GM10847 (cell line): ENCODE measurements at regions not wholly inside any gene's neighbourhood (a gene's known extent, or its start where the extent isn't known, plus 50 kb on each side); places are given as distances from the start of the nearest gene placed in this dataset.

ENCODE experiments used
- POLR2A ChIP-seq: IDR thresholded peaks from 2 replicates; pipeline ENCODE4 v1.6.1; 2011; ENCODE audit not compliant: insufficient read length; ENCODE audit errors: extremely low read depth

DNA sequence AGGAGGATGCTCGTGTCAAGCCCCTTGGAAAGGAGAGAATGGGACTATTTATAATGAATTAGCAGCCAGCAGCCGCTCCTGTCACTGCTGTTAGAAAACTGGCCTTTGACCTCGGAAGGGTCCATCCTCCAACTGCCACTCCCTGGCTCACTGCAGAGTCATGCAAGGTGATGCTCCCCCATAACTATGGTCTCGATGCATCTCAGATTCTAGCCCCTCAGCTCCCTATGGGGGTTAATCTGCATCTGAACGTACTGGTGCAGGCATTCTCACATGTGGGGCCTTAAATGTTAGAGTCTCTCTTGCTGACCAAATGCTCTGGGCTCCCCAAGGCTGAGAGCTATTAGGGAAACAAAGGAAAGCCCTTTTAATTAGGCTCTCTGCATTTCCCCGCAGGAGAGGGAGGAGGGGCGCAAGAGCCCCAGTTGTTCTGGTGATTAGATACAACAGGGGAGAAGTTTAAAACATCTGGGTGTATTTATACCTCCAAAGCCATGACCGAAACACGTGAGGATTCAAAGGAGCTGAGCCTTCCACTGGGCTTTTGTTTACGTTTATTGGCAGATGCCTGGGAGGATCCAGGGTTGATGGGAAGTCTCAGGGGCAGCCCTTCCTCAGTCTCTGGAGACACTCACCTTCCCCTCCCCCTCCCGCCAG lies 182.5 kb downstream of the OPA1 start:
- TF ChIP-seq POLR2A: no peak

DNA sequence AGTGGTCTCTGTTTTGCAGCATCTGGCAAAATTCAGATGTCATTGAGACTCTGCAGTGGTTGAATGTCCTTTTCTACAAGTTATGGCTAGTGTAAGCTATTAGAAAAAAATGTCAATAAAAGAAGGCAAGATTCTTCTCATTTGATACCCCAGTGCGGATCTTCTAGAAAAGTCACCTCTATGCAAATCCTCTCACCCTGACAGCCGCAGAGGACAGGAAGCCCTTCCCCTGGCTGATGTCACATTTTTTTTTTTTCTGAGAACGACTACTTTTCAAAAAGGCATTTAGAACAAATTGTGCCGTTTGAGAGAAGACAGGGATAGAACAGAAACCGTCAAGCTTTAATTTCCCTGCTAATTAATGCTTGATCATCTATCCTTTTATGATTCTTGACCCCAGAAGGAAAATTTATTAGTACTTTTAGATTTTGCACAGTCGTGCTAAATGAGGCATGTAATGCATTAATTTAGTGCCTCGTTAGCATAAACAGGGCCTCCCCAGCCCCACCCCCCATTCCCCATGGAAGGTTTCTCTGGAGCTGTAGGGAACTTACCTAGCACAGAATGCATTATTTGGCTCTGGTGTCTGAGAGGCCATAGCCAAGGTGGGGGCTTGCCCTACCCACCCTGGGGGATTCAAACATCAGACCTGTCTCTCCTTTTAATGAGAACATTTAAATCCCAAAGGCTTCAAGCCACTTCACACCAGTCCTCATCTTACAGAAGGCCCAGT lies 183.8 kb downstream of the OPA1 start:
- TF ChIP-seq POLR2A: no peak

DNA sequence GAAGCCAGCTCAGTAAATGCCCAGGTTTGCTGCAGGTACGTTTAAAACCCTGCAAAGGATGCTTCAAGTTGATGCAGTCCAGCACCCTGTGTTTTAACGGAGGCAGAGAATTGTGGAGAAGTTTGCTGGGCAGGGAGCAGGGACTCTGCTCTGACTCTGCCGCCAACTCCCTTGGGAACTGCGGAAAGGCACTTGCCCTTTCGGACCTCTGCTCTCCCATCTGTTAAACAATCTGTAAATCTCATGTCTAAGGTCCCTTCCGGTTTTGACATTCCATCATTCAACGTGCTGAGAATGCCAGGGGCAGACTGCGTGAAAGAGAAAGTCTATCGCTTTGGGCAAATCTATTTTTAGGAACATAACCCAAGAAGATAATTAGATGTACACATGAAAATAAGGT lies 184.5 kb downstream of the OPA1 start:
- no peak for TF ChIP-seq POLR2A

DNA sequence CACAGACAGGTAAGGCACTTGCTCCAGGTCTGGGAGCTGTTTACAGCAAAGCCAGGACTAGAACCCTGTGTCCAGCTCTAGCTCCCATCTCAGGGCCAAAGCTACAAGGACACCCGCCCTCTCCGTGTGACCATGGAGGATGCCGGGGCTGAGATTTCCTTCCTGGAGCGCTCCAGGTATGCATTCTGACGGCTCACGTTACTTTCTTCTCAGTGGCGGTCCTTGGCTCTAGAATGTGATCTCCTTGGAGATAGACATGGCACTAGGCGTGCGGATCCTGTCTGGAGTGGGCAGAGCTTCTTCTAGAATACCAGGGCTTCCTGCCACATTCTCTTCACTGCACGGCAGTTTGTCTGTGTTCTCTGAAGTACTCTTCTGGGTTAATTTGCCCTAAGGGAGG lies 185.7 kb downstream of the OPA1 start:
- TF ChIP-seq POLR2A: no peak

DNA sequence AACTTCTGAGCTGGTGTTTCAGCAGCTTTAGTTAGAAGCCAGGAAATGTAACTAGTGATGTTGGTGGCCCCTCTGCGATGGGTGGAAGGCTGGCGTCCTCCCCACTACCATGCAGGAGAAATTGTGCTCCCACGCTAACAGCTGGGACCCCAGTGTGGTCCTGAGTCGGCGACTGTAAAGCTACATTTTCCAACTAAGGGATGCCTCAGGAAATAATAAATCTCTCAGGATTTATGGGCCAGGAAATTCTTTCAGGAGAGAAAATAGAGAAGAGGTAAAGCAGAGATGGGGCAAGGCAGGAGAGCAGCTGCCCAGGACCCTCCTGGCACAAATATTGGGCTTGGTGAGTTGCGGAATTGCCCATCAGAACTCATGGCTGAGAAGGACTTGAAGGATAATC lies 186.9 kb downstream of the OPA1 start:
- TF ChIP-seq POLR2A: no peak

DNA sequence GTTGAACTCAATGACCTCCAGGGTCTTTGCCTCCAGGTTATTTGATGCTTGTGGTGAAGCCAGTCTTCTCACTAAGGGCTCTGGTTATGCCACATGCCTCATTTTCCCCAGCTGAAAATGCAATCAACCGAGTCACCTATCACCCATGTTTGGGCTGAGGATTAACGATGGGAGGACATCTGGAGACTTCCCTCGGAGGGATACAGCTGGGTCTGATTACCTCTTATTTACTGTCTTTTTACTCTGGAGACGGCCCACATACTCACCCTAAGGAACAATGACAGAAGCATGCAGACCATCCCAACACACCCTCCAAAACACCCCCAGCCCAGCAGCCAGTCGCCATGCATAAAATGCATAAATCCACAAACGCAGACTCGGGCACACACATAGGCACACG lies 187.4 kb downstream of the OPA1 start:
- no peak for TF ChIP-seq POLR2A

DNA sequence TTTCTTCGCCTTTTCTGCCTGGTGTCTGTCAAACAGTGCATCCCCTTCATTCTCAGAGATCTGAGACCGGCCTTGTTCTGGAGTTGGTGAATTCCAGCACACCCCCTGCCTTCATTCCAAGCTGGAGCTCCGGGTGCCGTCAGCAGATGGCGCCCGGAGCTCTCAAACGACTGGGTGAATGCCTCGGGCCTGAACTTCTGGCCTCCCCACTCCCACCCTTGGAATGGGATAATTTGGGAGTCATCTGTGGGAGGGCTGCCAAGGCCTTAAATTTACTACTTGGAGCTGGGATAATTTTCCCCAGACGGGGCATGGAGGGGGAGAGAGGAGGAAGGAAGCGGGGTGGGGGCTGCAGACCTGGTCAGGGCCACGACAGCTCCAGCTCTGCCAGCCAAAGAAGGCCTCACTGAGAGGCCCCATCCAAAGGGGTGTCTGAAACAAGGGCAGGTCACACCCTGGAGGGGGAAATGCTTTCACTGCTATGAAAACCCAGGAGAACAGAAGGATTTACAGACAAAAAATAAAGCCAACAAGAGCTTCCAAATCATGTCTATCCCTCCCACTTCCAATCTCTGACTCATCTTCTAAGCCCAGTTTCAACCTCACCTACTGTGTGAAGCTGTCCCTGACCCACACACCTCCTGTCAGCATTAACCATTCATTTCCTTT lies 187.9 kb downstream of the OPA1 start:
- TF ChIP-seq POLR2A: no peak

DNA sequence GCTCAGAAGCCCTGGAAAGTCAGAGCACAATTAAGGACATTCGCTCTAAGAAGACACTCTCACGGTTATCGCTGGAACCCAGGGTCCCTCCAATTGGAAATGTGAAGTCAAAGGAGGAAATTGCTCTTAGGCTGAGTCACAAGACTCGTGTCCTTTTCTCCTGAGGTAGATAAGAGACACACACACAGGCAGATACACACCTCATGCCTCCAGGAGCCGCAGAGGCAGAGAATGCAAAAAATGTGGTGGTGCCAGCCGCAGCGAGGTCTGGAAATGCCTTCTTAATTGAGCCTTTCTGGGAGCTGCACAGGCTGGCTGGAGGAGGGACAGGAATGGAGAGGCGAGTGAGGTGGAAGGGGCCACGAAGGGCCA lies 189.3 kb downstream of the OPA1 start:
- no peak for TF ChIP-seq POLR2A

DNA sequence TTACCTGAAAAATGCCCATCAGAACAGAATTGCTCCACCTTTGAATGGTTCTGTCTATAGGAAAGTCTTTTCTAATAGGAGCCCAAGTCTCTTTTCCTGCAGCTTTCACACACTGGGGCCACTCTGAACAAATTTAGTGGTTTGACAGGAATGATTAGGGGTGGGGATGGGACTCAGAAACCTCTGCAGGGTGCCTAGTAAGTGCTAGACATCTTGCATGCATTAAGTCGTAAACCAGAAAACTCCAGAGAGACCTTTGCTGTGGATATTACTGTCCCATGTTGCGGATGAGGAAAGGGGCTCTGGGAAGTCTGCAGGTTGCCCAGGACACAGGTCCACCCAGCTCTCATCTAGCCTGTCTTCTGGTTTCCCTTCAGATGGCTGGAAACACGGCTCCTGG lies 189.7 kb downstream of the OPA1 start:
- TF ChIP-seq POLR2A: no peak

DNA sequence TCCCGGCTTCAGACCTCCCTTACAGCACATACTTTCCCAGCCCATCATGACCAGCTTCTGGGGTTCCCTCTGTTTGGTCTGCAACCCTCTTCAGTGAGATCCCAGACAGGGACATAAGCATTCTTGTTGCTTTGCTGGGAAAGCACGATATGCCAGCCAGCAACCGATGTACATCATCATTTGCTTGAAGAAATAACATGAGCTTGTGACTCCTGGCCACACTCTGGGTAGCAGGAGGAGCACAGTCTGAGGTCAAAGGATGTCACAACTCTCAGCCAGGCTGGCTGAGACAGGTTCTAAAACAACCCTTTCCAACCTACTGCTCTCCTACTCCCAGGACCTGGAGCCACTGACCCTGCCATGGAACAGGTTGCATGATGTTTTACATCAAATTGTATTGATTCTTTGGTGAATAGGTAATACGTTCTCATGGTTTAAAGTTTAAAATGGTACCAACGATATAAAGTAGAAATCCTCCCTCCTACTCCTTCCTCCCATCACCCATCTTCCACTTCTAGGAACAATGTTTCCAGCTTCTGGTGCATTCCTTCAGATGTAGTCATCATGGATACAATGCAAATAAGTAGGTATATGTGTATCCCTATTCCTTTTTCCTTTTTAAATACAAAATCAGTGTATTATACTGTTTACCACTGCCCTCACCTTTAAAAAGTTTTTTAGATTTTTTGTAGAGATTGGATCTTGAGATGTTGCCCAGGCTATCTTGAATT lies 190.3 kb downstream of the OPA1 start:
- no peak for TF ChIP-seq POLR2A

DNA sequence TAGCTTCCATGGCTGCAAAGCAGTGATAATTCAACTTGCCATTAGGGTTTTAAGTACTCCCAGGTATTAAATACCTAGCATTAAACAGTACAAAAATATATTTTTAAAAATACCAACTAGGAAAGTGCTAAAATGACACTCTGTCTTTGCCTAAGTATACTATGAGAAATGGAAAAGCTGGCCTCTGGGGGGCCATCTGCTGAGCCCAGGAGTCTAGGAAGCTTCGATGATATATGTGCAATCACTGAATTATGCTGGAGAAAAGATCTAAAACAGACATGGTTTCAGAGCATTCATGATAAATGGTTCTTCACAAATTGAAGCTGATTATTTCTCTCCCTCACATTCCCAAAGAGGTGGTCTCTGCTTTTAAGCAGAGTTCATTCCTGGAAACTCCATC lies 191.8 kb downstream of the OPA1 start:
- no peak for TF ChIP-seq POLR2A

DNA sequence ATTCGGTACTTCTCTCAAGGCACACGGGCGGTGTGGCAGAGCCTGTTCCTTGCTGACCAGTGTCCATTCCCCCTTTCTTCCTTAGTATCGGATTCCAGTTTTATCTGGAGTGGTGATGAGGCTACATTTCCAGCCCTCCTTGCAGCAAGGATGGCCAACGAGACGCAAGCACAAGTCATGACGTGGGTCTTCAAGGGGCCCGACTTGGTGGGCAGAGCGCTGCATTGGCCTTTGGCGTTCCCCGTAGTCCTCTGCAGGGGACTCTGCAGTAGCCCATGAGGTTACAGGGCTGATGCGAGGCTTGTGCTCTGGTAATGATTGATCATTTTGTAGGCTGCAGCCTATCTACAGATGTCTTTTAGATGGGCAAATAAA lies 194.5 kb downstream of the OPA1 start:
- no peak for TF ChIP-seq POLR2A

DNA sequence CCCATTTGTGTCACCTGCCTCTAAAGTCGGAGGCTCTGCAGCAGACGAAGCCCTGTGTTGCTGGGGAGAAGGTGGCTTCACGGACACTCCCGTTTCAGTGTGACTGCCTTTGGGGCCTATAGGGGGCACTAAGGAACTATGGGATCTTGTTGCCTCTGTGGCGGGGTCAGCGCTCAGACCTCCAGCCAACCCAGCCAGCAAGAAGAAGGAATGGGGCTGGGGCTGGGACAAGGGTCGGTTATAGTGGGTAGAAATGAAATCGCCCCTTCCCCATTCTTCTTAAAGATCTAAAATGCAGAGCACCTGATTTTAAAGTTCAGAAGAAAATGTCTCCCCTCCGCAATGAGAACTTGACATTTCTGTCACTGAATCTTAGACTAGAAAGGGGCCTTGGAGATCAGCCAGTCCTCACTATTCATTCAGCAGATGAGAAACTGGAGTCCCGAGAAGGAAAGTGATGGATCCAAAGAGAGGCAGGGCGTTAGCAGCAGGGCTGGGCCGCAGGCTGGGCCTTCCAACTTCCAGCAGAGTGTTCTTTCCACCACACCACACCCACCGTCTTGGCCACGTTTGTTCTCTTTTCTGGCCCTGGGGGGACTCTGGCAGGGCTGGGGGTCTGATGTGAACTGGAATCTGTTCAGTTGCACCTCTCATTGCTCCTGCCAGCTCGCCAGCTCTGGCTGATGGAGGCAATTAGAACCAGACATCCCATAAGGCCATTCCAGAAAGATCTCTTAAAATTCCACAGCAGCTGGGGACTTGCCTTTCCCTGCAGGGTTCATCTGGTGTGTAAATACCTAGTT lies 195.4 kb downstream of the OPA1 start:
- TF ChIP-seq POLR2A: no peak

DNA sequence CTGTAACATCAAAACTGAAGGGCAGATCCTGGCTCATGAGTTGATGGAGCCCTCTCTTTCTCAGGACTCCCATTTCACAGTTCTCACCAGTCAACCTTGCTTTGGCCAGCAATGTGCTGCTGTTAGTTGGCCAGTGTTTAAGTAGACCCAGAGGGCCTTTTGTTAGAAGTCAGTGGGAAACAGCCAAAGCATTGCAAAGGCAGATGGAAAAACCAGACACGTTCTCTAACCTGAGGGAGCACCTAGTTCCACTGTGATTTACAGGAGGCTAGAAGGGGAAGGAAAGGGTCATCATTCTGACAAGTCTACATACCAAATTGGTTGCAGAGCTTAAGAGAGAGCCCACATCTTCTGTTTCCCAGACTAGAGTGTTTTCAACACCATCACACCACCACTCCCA lies 196.4 kb downstream of the OPA1 start:
- TF ChIP-seq POLR2A: no peak

DNA sequence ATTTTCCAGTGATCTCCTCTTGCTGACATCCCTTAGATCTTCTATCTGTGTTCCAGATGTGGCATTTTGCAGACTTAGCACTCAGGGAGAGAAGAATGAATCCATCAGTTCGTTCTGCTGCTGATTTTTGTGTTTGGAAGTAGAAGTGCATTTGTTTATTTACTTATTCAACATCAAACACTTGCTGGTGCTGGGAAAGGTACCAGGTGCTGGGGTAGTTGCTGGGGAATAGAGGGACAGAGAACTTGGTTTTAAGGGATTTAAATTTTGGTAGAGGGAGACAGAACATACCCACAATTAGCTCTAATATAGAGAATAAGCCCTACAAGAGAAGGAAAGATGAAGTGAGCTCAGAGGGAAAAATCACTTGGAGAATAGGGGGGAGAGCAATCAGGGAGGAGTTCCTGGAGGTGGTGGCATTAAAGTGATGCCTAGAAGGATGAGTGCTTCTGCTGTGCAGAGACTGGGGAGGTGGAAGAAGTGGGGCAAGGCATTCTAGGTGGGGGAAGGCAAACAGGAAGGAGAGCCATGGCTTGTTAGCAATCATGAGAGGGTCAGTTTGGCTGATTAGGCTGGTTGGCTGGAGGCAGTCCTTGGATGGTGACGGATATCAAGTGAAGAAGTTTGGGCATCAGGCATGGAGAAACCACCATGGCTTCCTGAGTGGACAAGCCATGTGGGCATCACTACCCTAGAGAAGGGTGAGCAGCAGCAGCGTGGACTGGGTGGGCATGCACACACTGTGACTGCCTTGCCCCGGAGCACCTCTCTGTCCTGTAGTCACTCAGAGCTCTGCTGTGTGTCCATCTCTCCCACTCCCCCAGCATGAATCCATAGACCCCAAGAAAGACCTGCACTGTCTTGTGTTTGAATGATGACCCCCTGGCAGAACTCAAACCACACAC lies 197.3 kb downstream of the OPA1 start:
- no peak for TF ChIP-seq POLR2A
